ENCODE measurements at regions not wholly inside any gene's neighbourhood (a gene's known extent, or its start where the extent isn't known, plus 50 kb on each side); places are given as distances from the start of the nearest gene placed in this dataset.

DNA sequence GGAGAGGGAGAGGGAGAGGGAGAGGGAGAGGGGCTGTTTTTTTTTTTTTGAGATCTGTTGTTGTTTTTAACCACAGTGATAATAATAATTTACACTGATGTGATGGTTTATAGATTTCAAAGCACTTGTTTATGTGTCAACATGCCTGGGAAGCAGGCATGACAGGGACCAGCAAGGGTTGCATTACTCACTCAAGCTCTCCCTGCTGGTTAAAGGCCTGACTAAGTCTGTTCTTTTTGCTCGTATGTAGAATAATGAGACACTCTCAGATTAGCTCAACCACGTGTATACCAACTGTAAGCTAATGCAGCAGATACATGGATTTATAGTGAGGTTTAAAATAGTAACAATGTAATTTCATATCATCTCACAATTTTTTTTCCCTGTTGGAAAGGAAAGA, 134.6 kb upstream of the BOD1L1 start (continued):
- TF ChIP-seq TCF12 (IDR thresholded peaks at IDR 0.05; ENCODE audit: low read depth, low read length) = no peak
- no peak for TF ChIP-seq CHD1 (IDR thresholded peaks at IDR 0.05; ENCODE audit: low read depth, low read length)
- no peak for TF ChIP-seq CBX8 (IDR thresholded peaks at IDR 0.05; ENCODE audit: borderline replicate concordance, low read depth, low read length)
- no peak for TF ChIP-seq RFX5 (IDR thresholded peaks at IDR 0.05; ENCODE audit: borderline replicate concordance, low read depth, low read length)
- no peak for TF ChIP-seq EGR1 (IDR thresholded peaks at IDR 0.05; ENCODE audit: borderline replicate concordance, low read depth, low read length)
- TF ChIP-seq TAF7 (optimal IDR thresholded peaks at IDR 0.05; ENCODE audit: borderline replicate concordance, low read depth, low read length) = no peak

Data from H1 (cell line).